Gastrocnemius medialis (tissue), 4 donors: ENCODE measurements at regions not wholly inside any gene's neighbourhood (a gene's known extent, or its start where the extent isn't known, plus 50 kb on each side); places are given as distances from the start of the nearest gene placed in this dataset.

Source experiments
- ATAC-seq, 2 donors: fragments of 150-250 bp; one replicate each; pipeline ENCODE4 v1.9.1; 2016
- DNase-seq, 2 donors: peaks; one replicate each; pipeline ENCODE4 v3.0.0-alpha.2; 2019
- H3K27ac ChIP-seq, 4 donors: fragments of 200-600 bp; sonication (generic); 1 replicate in 1 of 4; 2 replicates in 3 of 4; pipeline ENCODE4 v1.5.1; 2016 to 2018; ENCODE audit warnings: mild to moderate bottlenecking in 2 of 4, moderate library complexity in 1 of 4
- H3K27me3 ChIP-seq, 3 donors: fragments of 200-600 bp; sonication (generic) in 2 of 3; 1 replicate in 1 of 3; 2 replicates in 2 of 3; pipeline versions ENCODE4 v1.5.1 to v1.6.0; 2016 to 2019; ENCODE audit warnings: mild to moderate bottlenecking in 1 of 3, moderate library complexity in 1 of 3
- H3K36me3 ChIP-seq, 2 donors: fragments of 200-600 bp; sonication (generic) in 1 of 2; one replicate each; pipeline ENCODE4 v1.5.1; 2017 to 2018
- H3K4me1 ChIP-seq, 2 donors: fragments of 200-600 bp; sonication (generic) in 1 of 2; one replicate each; pipeline ENCODE4 v1.5.1; 2016 to 2017; ENCODE audit warnings: mild to moderate bottlenecking in 2 of 2
- H3K4me3 ChIP-seq, 4 donors: fragments of 200-600 bp; sonication (generic) in 3 of 4; 1 replicate in 1 of 4; 2 replicates in 3 of 4; pipeline ENCODE4 v1.5.1; 2016 to 2019; ENCODE audit warnings: mild to moderate bottlenecking in 2 of 4
- H3K9me3 ChIP-seq, 3 donors: fragments of 200-600 bp; sonication (generic) in 2 of 3; 1 replicate in 1 of 3; 2 replicates in 2 of 3; pipeline ENCODE4 v1.5.1; 2016 to 2019
- POLR2A ChIP-seq, 2 donors: fragments of 450-650 bp; IDR thresholded peaks; one replicate each; pipeline ENCODE4 v1.6.1; 2017; ENCODE audit warnings: antibody characterized with exemption in 2 of 2, mild to moderate bottlenecking in 2 of 2, moderate library complexity in 2 of 2
- in situ Hi-C, 4 donors: fragments of 200-750 bp; cut with MboI; loops; one replicate each; pipeline versions ENCODE4 v1.15.0 to v1.8.0; 2017; ENCODE audit warnings: low sequenced_read_pairs in 4 of 4
- intact Hi-C: fragments of 100-400 bp; cut with DNase I; formaldehyde crosslinking; loops from one replicate; pipeline ENCODE4 v1.15.1; 2023; ENCODE audit warnings: low total_unique reads
- TF ChIP-seq, protein P1 (sequence below), 5 experiments: fragments of 450-650 bp in 3 of 5; fragments of 200-600 bp in 2 of 5; sonication (generic) in 2 of 5; IDR thresholded peaks in 4 of 5; conservative IDR thresholded peaks in 1 of 5; 1 replicate in 4 of 5; 2 replicates in 1 of 5; pipeline ENCODE4 v1.5.1; 2016 to 2019; ENCODE audit warnings: antibody characterized with exemption in 5 of 5, mild to moderate bottlenecking in 3 of 5, moderate library complexity in 3 of 5

DNA sequence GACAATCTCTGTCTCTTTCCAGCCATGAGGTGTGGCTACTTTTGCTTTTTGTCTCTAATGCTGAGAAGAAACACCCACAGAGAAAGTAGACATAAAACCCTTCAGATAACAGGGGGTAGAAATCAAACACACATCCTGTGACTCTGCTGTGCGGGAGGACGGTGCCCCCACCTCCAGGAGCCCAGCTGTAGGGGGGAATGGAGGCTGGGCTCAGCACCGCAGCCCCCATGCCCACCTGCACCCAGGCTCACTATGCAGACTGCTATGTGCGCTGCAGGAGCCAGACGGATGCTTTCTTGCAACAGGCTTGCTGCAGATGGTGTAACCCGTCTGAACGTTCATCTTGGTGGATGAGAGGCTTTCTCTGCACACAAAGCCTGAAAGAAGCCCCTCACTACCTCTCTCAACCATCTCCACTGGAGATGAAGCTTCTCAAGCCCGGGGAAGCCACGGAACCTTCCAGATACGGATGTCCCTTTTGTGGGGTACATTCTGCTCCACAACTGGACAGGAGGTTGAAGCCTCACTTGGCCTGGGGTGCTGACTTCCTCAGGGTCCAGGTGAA is 207.2 kb downstream of the GADD45G start:
- in situ Hi-C loops (no loop called here), intact Hi-C loops (no loop called here)
- DNase-seq (no peak), ATAC-seq (no peak)
- H3K36me3 ChIP-seq = no peaks in the 10 kb centered on the region
- no peak overlapping the region for H3K4me3 ChIP-seq
- H3K9me3 ChIP-seq = no peaks in the 10 kb centered on the region
- H3K4me1 ChIP-seq = no peaks in the 10 kb centered on the region
- H3K27me3 ChIP-seq = no peaks in the 10 kb centered on the region
- no peak overlapping the region for H3K27ac ChIP-seq
- TF ChIP-seq POLR2A (IDR thresholded peaks at IDR 0.05) = no peak
- TF ChIP-seq, protein P1, sequence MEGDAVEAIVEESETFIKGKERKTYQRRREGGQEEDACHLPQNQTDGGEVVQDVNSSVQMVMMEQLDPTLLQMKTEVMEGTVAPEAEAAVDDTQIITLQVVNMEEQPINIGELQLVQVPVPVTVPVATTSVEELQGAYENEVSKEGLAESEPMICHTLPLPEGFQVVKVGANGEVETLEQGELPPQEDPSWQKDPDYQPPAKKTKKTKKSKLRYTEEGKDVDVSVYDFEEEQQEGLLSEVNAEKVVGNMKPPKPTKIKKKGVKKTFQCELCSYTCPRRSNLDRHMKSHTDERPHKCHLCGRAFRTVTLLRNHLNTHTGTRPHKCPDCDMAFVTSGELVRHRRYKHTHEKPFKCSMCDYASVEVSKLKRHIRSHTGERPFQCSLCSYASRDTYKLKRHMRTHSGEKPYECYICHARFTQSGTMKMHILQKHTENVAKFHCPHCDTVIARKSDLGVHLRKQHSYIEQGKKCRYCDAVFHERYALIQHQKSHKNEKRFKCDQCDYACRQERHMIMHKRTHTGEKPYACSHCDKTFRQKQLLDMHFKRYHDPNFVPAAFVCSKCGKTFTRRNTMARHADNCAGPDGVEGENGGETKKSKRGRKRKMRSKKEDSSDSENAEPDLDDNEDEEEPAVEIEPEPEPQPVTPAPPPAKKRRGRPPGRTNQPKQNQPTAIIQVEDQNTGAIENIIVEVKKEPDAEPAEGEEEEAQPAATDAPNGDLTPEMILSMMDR (IDR thresholded peaks at IDR 0.05 in 4 of 5, conservative IDR thresholded peaks at IDR 0.05 in 1 of 5) = no peak

DNA sequence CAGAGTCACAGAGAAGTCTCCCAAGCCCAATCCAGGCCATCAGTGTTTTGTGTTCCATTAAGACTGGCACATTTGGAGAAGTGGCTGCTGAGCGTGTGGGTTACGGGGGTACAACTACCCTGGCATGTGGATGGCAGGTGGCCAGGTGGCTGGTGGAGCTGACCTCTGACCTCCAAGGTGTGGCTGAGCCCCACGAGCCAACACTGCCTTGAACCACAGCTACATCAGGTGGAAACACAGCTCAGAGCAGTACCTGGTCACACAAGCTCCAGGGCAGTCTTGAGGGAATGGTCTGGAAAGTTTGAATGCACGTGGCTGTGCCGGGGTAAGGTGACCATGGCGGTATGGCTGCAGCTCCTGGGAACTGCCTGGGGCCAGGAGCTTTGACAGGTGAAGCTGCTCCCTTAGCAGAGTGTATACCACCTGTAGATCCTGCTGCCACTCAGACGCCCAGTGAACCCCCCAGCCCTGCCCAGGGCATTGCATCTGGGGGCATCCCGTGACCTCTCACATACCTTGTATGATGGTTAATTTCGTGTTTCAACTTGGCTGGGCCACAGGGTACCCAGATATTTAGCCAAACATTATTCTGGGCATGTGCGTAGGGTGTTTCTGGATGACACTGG is 207.9 kb downstream of the GADD45G start:
- TF ChIP-seq, protein P1 (IDR thresholded peaks at IDR 0.05 in 4 of 5, conservative IDR thresholded peaks at IDR 0.05 in 1 of 5) = no peak
- TF ChIP-seq POLR2A (IDR thresholded peaks at IDR 0.05) = no peak
- Histone ChIP-seq H3K27ac (no peak overlapping the region), H3K9me3 (no peaks in the 10 kb centered on the region), H3K4me1 (no peaks in the 10 kb centered on the region), H3K27me3 (no peaks in the 10 kb centered on the region), H3K36me3 (no peaks in the 10 kb centered on the region), H3K4me3 (no peak overlapping the region)
- ATAC-seq (no peak), DNase-seq (no peak)
- in situ Hi-C loops = no loop called here
- intact Hi-C loops = no loop called here

DNA sequence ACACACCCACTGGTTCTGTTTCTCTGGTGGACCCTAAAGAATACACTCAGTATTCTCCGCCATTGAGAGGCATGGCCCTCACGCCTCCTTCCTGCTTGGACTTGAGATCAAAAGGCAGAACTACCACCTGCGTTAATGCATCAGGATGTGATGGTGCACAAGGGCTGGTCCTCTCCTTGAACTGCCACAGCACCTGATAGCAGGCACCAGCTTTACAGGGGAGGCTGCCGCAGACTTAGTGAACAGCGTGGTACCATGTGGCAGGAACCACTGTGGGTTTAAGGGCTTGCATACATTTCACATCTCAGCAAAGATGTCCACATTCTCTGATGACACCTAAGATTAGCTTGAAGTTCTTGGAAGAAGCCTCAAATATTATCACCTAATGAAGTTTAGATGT is 208.7 kb downstream of the GADD45G start:
- ATAC-seq (no peak), DNase-seq (no peak)
- TF ChIP-seq, protein P1 (IDR thresholded peaks at IDR 0.05 in 4 of 5, conservative IDR thresholded peaks at IDR 0.05 in 1 of 5) = no peak
- no peak for TF ChIP-seq POLR2A (IDR thresholded peaks at IDR 0.05)
- H3K9me3 ChIP-seq = no peaks in the 10 kb centered on the region
- intact Hi-C loops (no loop called here), in situ Hi-C loops (no loop called here)
- no peak overlapping the region for H3K27ac ChIP-seq
- no peaks in the 10 kb centered on the region for H3K27me3 ChIP-seq
- no peaks in the 10 kb centered on the region for H3K4me1 ChIP-seq
- H3K36me3 ChIP-seq = no peaks in the 10 kb centered on the region
- H3K4me3 ChIP-seq = no peak overlapping the region

DNA sequence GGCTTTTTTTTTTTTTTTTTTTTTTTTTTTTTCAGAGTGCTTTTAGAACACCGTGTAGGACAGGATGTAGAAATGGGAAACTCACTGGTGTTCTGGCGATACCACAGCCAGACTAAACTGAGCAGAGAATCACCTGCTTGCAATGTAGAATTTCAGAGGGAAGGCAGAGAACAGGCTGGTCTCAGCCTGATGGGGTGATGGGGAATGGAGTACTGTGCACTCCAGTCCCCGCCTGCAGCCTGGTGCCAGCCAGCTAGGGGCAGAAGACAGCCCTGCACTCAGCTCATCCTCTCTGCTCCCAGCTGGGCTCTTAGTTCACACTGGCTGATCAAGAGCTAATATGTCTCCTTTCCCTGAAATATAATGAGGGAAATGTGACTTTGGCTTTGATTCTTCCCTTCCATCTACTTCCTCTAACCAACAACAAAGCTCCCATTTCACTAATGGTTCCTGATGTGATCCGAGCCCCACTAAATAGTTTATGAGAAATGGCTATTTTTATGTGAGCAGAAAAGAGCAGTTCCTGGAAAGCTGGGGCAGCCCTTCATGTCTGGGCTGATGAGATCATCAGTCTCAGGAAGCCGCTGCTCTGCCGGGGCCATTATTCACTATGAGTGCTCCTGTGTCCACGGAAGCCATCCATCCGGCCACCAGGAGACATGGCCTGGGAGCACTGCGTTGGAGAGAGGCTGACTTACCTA is 209.7 kb downstream of the GADD45G start:
- H3K27me3 ChIP-seq = no peaks in the 10 kb centered on the region
- in situ Hi-C loops (no loop called here), intact Hi-C loops (no loop called here)
- TF ChIP-seq POLR2A (IDR thresholded peaks at IDR 0.05) = no peak
- TF ChIP-seq, protein P1 (IDR thresholded peaks at IDR 0.05 in 4 of 5, conservative IDR thresholded peaks at IDR 0.05 in 1 of 5) = no peak
- ATAC-seq = no peak
- H3K4me1 ChIP-seq = no peaks in the 10 kb centered on the region
- H3K27ac ChIP-seq = no peak overlapping the region
- no peak for DNase-seq
- H3K9me3 ChIP-seq = no peaks in the 10 kb centered on the region
- no peak overlapping the region for H3K4me3 ChIP-seq
- H3K36me3 ChIP-seq = no peaks in the 10 kb centered on the region
